Peyer's patch (tissue), 4 donors: ENCODE measurements at regions not wholly inside any gene's neighbourhood (a gene's known extent, or its start where the extent isn't known, plus 50 kb on each side); places are given as distances from the start of the nearest gene placed in this dataset.

Source experiments
- POLR2A ChIP-seq, 2 donors: fragments of 450-650 bp; IDR thresholded peaks; one replicate each; pipeline ENCODE4 v1.5.1; 2017; ENCODE audit warnings: antibody characterized with exemption in 2 of 2, mild to moderate bottlenecking in 2 of 2, moderate library complexity in 2 of 2
- TF ChIP-seq, protein P1 (sequence below), 6 experiments: fragments of 450-650 bp in 4 of 6; fragments of 200-600 bp in 2 of 6; sonication (generic) in 1 of 6; IDR thresholded peaks; one replicate each; pipeline ENCODE4 v1.5.1; 2017 to 2019; ENCODE audit warnings: antibody characterized with exemption in 6 of 6, mild to moderate bottlenecking in 3 of 6, moderate library complexity in 1 of 6

DNA sequence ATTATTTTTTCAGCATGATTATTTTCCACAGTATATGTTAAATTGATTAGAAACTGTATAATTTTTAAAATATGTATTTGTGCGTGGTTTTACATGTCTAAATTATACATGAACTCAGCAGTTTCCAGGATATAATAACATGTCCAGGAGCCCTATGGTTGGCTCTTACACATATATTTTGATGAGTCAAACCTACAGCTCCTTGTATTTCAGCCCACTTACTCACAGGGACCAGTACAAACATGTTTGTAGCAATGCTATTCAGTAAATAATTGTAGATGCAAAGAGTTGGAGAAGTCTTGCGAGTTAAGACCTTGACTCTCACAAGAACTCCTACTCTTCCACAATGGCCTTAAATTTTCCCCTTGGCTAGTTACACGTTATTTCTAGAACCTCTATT is 107.2 kb upstream of the SASH1 start:
- TF ChIP-seq, protein P1, sequence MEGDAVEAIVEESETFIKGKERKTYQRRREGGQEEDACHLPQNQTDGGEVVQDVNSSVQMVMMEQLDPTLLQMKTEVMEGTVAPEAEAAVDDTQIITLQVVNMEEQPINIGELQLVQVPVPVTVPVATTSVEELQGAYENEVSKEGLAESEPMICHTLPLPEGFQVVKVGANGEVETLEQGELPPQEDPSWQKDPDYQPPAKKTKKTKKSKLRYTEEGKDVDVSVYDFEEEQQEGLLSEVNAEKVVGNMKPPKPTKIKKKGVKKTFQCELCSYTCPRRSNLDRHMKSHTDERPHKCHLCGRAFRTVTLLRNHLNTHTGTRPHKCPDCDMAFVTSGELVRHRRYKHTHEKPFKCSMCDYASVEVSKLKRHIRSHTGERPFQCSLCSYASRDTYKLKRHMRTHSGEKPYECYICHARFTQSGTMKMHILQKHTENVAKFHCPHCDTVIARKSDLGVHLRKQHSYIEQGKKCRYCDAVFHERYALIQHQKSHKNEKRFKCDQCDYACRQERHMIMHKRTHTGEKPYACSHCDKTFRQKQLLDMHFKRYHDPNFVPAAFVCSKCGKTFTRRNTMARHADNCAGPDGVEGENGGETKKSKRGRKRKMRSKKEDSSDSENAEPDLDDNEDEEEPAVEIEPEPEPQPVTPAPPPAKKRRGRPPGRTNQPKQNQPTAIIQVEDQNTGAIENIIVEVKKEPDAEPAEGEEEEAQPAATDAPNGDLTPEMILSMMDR (IDR thresholded peaks at IDR 0.05): no peak
- no peak for TF ChIP-seq POLR2A (IDR thresholded peaks at IDR 0.05)
